ENCODE measurements at regions not wholly inside any gene's neighbourhood (a gene's known extent, or its start where the extent isn't known, plus 50 kb on each side); places are given as distances from the start of the nearest gene placed in this dataset.

DNA sequence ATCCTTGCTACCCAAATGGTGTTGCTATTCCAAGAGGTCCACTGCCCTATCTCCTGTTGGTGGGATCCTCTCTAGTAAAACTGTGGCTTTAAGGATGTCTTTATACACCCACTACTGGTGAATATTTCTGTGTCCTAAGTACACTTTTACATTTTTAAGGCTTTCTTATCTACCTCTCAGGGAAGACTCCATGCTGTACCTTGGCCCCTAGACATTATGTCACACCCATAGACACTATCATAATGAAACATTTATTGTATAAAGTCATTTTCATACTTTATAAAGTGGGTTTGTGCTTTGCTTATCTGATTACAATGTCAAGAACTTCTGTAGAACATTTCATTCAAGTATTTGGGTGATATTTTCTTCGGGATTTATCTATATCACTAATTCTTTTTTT is 270.3 kb upstream of the SNX7 start:
- intact Hi-C loops (cut with micrococcal nuclease) = no loop called here
- ATAC-seq = no peak

DNA sequence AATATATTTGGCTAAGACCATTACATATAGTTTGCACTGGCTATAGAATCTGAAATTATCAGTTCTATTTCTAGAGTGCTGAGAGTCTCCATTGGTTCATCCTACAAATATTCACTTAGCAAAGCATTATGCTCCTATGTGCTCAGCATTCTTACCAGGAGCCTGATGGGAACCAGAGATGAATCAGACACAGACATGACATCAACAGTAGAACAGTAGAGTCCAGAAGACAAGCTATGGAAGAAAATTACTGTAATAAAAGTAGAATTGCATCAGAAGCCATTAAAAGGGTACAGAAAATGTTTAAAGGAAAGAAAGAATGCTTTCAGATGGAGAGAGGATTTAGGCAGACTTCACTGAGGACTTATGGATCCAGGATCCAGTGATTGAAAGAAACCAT is 271.7 kb upstream of the SNX7 start:
- intact Hi-C loops (cut with micrococcal nuclease) = no loop called here
- ATAC-seq = no peak
- no peak for DNase-seq

More for the DNA sequence above, 270.3 kb upstream of the SNX7 start:
- DNase-seq = no peak

DNA sequence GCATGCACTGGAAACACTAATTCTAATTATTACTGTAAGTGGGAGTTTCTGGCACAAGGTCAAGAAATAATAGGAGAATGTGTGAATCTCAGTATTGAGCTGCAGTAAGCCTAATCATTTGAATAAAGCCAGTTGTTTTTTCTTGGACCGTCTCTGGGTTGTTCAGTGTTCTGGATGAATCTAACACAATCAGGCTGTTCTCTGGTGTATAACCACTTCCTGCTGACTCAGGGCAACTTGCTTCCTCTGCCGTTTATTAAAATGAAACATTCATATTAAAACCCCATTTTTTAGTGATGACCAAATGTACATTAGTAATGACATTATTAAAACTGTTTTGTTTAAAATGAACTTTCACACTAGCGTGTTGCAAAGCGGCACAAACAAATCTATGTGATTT is 273.1 kb upstream of the SNX7 start:
- ATAC-seq = peak; percentile 60
- no peak for DNase-seq
- intact Hi-C loops (cut with micrococcal nuclease) = no loop called here

DNA sequence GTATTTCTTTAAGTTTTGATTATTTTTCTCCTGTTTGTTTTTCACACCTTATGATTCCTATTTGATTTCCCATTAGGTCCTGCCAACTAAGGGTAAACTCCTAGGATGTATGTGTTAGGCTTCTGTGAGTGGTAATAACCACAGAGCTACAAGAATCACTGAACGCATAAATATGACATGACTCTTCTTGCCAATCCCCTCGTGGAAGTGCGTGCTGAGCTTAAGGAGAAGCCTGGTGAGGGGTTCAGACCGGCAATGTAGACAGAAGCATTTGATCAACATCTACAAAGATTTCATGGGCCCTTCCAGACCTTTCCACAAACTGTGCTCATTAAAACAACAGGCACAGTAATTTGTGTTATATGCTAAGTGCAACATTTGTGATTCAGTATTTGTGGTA is 273.8 kb upstream of the SNX7 start:
- ATAC-seq (no peak), DNase-seq (no peak)
- intact Hi-C loops (cut with micrococcal nuclease) = no loop called here

DNA sequence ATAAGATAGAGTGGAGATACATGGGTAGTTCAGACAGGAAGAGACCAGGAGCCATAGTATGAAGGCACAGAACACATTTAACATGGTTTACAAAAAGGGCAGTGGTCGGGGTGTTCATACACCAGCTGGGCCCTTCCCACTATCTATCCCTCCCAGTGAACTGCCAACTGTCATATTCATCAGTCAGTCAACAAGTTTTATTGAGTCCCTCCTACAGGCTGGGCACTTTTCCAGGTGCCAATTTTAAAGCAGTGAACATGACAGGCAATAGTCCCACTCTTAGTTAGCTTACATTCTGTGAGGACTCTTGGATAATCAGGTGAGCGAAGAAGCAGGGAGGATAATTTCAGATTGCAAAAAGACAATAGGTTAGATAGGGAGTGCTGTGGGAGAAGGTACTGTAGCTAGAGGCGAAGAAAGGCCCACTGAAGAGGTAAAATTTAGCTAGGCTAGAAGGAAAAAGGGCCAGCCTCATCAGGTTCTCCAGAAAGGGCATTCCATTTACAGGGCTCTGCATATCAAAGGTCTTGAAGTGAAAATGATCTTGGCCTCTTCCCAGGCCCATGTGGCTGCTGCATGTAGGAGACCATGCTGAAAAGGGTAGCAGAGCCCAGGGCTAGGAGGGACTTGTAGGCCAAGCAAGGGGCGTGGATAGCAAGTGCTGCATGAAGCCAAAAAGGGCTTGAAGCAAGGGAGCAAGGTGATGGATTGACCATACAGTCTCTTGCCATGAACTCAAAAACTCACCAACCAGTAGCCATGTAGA is 274.7 kb upstream of the SNX7 start:
- DNase-seq = no peak
- intact Hi-C loops (cut with micrococcal nuclease) = no loop called here
- no peak for ATAC-seq

DNA sequence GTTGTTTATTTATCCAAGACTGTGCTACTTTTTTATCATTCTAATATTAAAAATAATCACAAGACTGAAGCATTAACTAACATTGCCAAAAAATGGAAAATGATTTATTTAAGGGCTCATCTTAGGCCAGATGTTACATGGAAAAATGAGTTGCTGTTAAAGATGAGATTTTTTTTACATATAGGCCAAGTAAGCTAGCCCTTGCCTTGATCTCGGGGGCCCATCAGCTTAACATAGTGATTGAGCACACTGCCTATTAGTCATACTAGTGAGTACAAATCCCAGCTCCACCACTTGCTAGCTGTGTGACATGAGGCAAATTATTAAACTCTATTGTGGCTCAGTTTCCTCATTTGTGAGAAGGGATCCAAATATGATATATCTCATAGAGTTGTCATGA is 275.9 kb upstream of the SNX7 start:
- intact Hi-C loops (cut with micrococcal nuclease) = no loop called here
- no peak for ATAC-seq
- no peak for DNase-seq

DNA sequence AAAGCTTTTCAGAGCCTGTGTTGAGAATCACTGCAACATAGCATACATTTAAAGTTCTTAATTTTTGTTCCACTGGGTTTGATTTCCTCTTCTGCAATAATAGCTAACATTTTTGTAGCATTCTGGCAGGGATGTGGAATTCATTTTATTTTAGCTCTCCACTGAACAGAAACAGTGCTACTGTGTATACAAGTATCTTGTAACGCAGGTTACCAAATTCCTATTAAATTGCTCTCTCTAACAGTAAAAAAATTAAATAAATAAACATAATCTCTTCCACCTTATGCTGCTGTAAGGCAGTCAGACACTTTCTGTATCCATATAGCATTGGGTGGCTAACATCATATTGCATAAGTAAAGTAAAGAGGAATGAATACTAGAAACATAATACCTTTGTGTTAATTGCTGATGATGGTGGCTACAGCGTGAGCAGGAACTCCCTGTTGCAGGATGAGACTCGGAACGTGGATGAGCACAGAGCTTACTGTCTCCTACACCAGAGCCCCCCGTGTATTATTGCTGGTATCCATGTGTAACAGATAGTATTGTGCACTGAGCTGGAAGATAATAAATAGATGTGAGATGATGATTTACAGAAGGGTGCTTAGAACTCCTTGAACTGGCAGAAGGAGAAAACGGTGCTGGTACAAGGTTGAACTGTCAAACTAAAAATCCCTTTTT is 276.9 kb upstream of the SNX7 start:
- ATAC-seq (no peak), DNase-seq (no peak)
- intact Hi-C loops (cut with micrococcal nuclease) = no loop called here

DNA sequence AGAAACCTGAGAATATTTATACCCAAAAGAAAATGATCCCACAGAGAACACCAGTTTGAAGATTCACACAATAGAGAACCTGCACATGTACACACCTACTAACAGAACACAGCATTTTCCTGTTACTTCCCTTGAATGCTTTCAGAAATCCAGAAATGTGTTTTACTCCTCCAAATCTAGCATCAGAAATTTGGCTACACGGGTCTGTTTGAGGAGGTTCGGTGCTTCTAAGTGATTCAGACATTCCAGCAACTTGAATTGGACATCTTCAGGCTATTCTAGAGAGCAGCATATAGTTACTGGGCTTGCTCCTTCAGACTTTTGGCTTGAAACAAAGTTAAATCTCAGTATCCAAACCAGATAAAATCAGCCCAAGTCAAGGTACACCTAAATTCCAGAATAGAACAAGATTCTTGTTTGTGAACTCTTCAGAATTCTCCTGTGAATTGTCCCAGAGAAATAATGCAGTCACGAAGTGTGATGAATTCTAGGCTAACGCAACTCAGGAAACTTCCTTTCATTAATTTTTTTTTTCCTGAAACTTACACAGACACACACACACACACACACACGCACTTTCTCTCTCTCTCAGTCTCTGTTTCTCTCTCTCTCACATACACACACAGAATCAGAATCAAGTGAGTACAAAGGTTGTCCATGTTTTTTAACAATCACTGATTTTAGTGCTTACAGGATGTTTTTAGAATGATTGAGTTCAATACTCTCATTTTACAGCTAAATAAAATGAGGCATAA is 278.4 kb upstream of the SNX7 start:
- DNase-seq = no peak
- intact Hi-C loops (cut with micrococcal nuclease) = no loop called here
- no peak for ATAC-seq

DNA sequence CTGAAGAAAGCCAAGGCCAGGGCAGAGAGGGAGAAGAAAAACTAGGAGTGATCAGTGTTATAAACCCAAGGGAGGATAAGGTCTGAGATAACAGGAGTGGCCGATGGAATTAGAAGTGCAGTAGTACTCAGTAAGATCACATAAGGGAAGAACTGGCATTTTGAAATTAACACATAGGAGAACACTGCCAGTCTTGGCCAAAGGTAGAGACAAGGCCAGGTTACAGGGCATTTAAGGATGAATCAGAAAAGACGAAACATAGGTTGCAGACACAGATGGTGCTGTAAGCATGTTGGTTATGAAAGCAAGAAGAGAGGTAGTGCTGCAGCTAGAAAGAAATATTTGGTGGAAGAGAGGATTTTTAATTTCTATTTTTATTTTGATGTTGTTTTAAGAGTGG is 278.9 kb upstream of the SNX7 start:
- no peak for ATAC-seq
- no peak for DNase-seq
- intact Hi-C loops (cut with micrococcal nuclease) = no loop called here

DNA sequence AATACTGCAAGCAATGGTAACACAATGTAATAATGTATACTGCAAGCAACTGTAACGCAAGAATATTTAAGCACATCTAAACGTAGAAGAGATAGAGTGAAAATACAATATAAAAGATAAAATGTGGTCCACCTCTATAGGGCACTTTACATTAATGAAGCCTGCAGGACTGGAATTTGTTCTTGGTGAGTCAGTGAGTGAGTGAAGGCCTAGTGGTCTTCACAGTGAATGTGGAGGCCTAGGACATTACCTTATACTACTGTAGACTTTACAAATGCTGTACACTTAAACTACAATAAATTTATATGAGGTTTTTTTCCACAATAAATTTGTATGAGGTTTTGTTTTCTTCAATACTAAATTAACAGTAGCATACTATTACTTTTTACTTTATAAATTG is 287.4 kb upstream of the SNX7 start:
- DNase-seq (no peak), ATAC-seq (no peak)
- intact Hi-C loops (cut with micrococcal nuclease) = no loop called here

DNA sequence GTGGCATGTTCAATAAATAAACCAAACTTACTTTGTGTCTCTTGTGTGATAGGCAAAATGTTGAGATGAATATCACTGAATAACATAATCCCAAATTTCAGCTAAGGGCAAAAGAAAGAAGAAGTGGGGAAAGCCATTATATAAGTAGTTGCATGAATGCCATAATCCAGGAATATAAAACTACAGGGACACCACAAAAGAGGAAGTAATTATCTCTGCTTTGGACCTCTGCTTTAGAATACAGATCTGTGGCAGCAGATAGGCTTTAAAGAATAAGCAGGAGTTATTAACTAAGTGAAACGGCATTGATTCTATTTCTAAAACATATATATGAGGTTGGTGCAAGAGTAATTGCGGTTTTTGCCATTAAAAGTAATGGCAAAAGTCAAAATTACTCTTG is 288.5 kb upstream of the SNX7 start:
- intact Hi-C loops (cut with micrococcal nuclease) = no loop called here
- ATAC-seq = no peak
- DNase-seq = no peak

DNA sequence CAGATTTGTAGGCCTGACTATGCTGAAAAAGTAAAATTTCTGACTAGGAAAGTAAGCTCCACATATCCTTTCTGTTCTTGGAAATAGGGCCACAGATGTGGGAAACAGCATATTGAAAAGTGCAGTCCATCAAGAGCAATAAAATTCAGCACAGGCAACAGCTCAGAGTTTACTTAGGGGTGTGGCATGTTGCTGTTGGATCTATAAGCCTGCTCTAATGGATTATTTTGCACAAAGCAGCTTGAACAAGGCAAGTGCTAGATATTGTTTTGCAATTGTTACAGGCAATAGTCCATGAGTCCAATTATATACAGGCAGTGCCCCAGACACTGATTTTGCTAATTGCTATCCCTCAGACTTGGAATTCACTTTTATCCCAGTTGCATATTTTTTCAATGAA is 289.8 kb upstream of the SNX7 start:
- ATAC-seq (no peak), DNase-seq (no peak)
- intact Hi-C loops (cut with micrococcal nuclease) = no loop called here

DNA sequence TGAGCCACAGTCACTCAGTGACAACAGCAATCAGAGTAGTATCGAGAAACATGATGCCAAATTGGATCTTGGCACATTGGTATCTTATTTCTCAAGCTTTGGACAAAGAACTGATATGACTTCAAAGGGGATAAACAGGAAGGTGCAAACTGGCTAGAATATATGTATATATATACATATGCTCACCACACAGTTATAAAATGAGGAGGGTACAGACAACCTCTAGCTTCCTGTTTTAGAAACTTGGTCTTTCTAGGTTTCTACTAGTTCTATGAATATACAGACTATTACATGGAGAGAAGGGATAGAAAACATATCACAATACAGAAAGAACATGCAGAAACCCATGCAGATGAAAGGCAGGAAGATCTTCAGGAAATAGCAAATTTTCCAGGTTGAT is 292.1 kb upstream of the SNX7 start:
- no peak for ATAC-seq
- DNase-seq = no peak
- intact Hi-C loops (cut with micrococcal nuclease) = no loop called here

DNA sequence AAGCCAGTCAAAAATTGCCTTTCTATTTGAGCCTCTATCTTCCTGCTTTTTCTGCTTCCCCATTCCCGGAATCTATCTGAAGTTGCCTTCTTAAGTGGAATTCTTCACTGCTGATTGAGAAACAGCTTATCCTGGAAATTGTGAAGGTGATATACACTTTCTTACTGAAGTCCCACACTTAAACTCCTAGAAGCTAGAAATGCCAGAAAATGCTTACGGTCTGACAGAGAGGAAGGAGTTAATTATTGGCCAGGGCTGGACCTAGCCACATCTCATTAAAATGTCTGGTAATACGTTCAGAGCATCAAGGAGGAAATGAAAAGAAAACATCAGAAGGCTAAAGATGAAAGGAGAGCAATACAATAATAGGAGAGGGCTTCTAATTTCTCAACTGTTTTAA is 292.5 kb upstream of the SNX7 start:
- intact Hi-C loops (cut with micrococcal nuclease) = no loop called here
- no peak for DNase-seq
- no peak for ATAC-seq

DNA sequence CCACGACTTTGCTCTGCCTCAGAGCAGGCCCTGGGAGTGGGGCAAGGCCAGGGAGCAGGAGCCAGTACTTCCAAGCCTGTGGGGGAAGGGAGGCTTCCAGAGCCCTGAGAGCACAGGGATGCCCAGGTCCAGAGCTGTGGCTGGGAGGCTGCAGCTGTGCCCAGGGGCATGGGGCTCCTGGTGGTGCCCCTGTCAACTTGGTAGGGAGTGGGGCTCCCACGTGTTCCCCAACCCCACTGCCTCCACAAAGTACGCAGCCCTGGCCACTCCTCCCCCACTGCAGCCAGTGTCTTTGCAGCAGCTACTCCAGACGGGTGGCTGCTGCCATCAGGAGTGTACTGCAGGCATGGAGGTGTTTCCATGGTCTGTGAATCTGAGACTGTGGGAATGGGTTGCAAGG is 294.1 kb upstream of the SNX7 start:
- no peak for DNase-seq
- no peak for ATAC-seq
- intact Hi-C loops (cut with micrococcal nuclease) = no loop called here

DNA sequence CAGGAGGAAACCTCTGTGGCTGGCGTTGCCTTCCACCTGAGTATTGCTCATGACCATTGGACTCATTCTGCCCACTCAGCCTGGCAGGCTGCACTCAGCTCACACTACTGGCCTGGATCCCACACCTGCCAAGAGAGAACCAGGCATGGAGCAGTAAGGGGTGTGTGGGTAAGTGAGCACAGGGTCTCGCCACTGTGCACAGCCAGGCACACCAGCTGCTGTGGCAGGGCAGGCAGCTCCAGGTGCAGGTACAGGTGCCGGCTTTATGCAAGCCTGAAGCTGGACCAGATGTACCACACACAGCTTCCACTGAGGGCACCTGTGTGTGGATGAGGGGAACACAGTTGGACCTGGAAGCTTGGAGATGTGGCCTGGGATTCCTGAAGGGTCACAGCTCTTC is 295.2 kb upstream of the SNX7 start:
- no peak for ATAC-seq
- no peak for DNase-seq
- intact Hi-C loops (cut with micrococcal nuclease) = no loop called here

DNA sequence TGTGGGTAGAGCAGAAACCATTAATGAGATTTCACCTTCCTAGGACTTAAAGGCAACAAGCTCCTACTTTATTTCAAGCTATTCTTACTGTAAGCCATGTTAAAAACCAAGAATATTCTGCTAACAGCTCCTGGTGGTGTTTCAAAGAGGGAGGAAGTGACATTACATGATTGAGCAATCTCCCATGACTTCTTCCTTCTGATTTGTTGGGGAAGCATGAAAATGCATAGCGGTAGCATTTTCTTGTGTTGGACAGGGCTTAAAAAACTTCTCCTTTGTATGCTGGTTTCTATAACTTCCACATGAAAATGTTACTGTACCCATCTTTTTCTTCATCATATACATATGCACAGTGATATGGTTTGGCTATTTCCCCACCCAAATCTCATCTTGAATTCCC is 297.0 kb upstream of the SNX7 start:
- ATAC-seq = no peak
- no peak for DNase-seq
- intact Hi-C loops (cut with micrococcal nuclease) = no loop called here

DNA sequence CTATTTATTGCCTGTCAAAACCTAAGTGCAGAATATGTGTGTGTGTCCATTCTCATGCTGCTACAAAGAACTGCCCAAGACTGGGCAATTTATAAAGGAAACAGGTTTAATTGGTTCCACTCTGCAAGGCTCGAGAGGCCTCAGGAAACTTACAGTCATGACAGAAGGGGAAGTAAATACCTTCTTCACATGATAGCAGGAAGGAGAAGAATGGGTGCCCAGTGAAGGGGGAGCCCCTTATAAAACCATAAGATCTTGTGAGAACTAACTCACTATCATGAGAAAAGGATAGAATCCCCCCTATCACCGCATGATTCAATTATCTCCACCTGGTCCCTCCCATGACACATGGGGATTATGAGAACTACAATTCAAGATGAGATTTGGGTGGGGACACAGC is 300.7 kb upstream of the SNX7 start:
- intact Hi-C loops (cut with micrococcal nuclease) = no loop called here
- ATAC-seq (no peak), DNase-seq (no peak)

DNA sequence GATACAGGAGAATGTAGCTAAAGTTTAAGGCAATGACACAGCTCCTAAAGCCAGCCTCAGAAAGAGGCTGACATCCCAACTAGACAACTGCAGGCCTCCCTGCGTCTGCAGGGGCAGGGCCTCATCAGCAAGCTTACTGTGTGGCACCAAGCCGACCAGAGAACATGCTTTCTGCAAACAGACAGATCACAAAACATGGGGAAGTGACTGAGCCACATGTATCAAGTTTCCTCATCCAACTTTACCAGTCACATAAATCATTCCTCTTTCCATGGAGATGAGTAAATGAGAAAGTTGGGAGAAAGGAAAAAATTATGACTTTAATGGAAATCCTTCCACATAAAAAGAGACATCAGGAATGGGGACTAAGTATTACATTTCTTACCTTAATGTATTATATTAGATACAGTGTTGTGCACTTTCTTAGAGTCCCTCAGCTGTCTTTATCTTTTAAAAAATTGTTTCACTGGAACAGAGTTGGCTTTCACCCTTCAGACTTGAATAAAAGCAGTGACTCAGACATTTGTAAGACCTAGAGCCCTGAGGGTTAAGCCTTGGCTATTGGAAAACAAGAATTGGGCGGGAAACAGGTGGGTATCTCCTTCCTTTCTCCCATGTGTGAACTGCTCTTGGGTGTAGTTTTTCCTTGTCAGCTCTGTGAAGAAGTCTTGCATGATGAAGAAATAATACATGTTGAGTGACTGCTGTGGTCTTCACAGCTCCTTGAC is 305.7 kb upstream of the SNX7 start:
- DNase-seq (no peak), ATAC-seq (no peak)
- intact Hi-C loops (cut with micrococcal nuclease) = no loop called here

DNA sequence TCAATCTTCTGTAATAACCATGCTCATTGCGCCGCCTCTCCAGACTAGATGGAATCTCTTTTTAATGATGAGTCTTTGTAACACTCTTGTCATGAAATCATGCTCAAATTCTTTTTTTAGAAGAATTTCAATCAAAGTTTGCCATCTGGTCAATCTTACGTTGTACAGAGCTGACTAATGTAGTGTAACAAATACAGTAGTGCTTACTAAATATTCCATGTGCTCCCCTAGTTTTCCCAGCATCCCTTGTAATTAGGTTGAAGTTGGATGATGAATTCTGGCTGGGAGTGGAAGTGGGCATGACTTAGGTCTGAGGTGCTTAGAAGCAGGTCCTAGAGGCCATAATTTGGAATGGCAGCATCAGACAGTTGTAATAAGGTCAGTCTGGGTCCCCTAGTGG is 309.1 kb upstream of the SNX7 start:
- intact Hi-C loops (cut with micrococcal nuclease) = no loop called here
- no peak for ATAC-seq
- DNase-seq = no peak

All from left ventricle myocardium superior (tissue), 1 donor.